ENCODE measurements at regions not wholly inside any gene's neighbourhood (a gene's known extent, or its start where the extent isn't known, plus 50 kb on each side); places are given as distances from the start of the nearest gene placed in this dataset.
A peak's percentile ranks its signal among the peaks of the same experiment; 100 is the strongest.
"Not testable (repeated sequence)": the region's sequence is repeated elsewhere in the genome, so short reads cannot be mapped to it uniquely, and the experiment has no call there.

DNA sequence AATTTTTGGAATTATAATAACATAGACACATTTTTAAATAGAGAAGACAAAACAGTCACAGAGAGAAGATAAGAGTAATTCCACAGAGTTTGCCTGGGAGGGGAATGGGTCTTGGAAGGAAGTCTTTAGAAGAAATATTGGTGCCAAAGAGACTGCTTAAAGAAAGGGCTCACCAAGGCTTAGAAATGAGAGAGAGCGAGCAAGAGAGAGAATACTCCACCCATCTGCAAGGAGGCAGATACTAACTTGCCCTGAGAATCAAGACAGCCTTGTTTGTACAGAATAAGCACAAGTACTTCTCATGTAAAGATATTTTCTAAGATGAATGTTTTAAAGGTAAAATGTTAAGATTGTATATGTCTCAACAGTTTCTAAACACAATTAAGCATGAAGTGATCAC lies 165.5 kb downstream of the SLC38A4 start:
- Histone ChIP-seq H3K9me3 (no peaks in the 10 kb centered on the region), H3K27ac (peak overlapping the region; percentile 67 to 80 (median 74)), H3K27me3 (no peaks in the 10 kb centered on the region), H3K4me3 (peak overlapping the region in 2 of 4 donors; percentile 28 to 42), H3K36me3 (no peaks in the 10 kb centered on the region), H3K4me1 (peaks cover 49 to 69% of the 10 kb centered on the region in 2 donors)
- intact Hi-C loops (cut with DNase I; ENCODE audit: low total_unique reads) (loop anchor here (5.0 to 10.0 kb wide), 7 partner anchors 43 to 668 kb away; partner anchors contain the start of gene SCAF11), in situ Hi-C loops (cut with MboI; ENCODE audit: low sequenced_read_pairs in 4 of 4) (loop anchor here (10.0 to 25.0 kb wide), 5 partner anchors 295 to 673 kb away; partner anchors contain the start of genes SCAF11 (in 2 of the 4) and SLC38A2 (in 1 of the 4))
- TF ChIP-seq, protein P1, sequence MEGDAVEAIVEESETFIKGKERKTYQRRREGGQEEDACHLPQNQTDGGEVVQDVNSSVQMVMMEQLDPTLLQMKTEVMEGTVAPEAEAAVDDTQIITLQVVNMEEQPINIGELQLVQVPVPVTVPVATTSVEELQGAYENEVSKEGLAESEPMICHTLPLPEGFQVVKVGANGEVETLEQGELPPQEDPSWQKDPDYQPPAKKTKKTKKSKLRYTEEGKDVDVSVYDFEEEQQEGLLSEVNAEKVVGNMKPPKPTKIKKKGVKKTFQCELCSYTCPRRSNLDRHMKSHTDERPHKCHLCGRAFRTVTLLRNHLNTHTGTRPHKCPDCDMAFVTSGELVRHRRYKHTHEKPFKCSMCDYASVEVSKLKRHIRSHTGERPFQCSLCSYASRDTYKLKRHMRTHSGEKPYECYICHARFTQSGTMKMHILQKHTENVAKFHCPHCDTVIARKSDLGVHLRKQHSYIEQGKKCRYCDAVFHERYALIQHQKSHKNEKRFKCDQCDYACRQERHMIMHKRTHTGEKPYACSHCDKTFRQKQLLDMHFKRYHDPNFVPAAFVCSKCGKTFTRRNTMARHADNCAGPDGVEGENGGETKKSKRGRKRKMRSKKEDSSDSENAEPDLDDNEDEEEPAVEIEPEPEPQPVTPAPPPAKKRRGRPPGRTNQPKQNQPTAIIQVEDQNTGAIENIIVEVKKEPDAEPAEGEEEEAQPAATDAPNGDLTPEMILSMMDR (IDR thresholded peaks at IDR 0.05 in 4 of 5, conservative IDR thresholded peaks at IDR 0.05 in 1 of 5): no peak
- TF ChIP-seq POLR2A (IDR thresholded peaks at IDR 0.05): no peak
- DNase-seq (no peak), ATAC-seq (no peak)

DNA sequence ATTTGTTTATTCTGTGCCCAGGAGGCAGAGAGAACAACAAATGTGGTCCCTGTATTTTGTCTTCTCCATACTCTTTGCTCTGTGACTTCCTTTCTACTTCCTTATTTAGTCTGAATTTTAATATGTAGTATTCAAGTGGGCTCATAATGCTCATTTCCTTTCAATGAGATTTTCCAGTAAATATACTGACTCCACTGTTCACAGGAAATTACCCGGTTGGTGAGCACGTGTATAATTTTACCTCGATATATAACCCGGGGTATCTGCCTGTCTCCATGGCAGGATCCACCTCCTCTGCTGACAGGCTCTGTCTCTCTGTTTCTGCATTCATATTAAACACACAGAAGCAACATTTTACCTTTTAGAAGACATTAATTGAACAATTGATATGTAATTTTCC lies 166.0 kb downstream of the SLC38A4 start:
- in situ Hi-C loops (cut with MboI; ENCODE audit: low sequenced_read_pairs in 4 of 4): loop anchor here (10.0 to 25.0 kb wide), 5 partner anchors 295 to 673 kb away; partner anchors contain the start of genes SCAF11 (in 2 of the 4) and SLC38A2 (in 1 of the 4)
- Histone ChIP-seq H3K4me1 (peaks cover 44 to 66% of the 10 kb centered on the region in 2 donors), H3K36me3 (no peaks in the 10 kb centered on the region), H3K27ac (peak overlapping the region; percentile 67 to 80 (median 74)), H3K27me3 (no peaks in the 10 kb centered on the region), H3K4me3 (peak overlapping the region in 3 of 4 donors; percentile 25 to 42 (median 28)), H3K9me3 (no peaks in the 10 kb centered on the region)
- no peak for ATAC-seq
- intact Hi-C loops (cut with DNase I; ENCODE audit: low total_unique reads): loop anchor here (5.0 to 10.0 kb wide), 7 partner anchors 43 to 668 kb away; partner anchors contain the start of gene SCAF11
- DNase-seq: no peak
- no peak for TF ChIP-seq POLR2A (IDR thresholded peaks at IDR 0.05)
- TF ChIP-seq, protein P1 (IDR thresholded peaks at IDR 0.05 in 4 of 5, conservative IDR thresholded peaks at IDR 0.05 in 1 of 5): no peak

DNA sequence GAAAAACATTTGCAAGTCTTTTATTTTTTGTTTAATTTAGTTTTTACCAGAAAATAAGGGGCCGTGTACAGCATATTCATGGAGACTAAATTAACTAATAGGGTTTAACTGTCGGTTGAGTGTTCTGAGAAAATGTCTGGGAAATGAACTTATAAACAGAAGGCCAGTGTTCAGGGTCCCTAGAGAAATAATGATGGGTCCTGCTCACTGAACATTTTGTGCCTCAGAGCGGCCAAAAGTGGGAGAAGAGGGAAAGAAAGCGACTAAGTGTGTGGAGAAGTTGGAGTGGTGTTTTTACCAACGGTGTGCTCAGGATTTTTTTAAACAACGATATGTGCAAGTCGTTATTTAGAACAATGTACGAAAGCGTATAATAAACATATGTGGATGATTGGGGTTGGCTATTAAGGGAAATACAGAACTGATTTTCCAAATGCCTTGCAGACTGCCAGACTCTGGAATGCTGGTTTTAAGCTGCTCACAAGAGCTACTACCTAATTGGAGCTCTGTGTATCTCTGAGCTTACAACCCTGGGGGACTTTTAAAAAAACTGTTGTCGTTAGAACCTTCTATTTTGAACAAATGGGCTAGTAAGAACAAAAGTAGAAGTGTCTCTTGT lies 166.7 kb downstream of the SLC38A4 start:
- H3K36me3 ChIP-seq: no peaks in the 10 kb centered on the region
- peaks cover 39 to 59% of the 10 kb centered on the region in 2 donors for H3K4me1 ChIP-seq
- H3K9me3 ChIP-seq: no peaks in the 10 kb centered on the region
- in situ Hi-C loops (cut with MboI; ENCODE audit: low sequenced_read_pairs in 4 of 4) (loop anchor here in 3 of 4 donors (25.0 kb wide), 3 partner anchors 297 to 672 kb away; partner anchors contain the start of genes SCAF11 (in 2 of the 3) and SLC38A2 (in 1 of the 3)), intact Hi-C loops (cut with DNase I; ENCODE audit: low total_unique reads) (no loop called here)
- no peaks in the 10 kb centered on the region for H3K27me3 ChIP-seq
- peak overlapping the region; percentile 67 to 80 (median 74) for H3K27ac ChIP-seq
- DNase-seq (no peak), ATAC-seq (no peak)
- TF ChIP-seq POLR2A (IDR thresholded peaks at IDR 0.05): no peak
- TF ChIP-seq, protein P1 (IDR thresholded peaks at IDR 0.05 in 4 of 5, conservative IDR thresholded peaks at IDR 0.05 in 1 of 5): no peak
- H3K4me3 ChIP-seq: peak overlapping the region; percentile 8 to 42 (median 26)

DNA sequence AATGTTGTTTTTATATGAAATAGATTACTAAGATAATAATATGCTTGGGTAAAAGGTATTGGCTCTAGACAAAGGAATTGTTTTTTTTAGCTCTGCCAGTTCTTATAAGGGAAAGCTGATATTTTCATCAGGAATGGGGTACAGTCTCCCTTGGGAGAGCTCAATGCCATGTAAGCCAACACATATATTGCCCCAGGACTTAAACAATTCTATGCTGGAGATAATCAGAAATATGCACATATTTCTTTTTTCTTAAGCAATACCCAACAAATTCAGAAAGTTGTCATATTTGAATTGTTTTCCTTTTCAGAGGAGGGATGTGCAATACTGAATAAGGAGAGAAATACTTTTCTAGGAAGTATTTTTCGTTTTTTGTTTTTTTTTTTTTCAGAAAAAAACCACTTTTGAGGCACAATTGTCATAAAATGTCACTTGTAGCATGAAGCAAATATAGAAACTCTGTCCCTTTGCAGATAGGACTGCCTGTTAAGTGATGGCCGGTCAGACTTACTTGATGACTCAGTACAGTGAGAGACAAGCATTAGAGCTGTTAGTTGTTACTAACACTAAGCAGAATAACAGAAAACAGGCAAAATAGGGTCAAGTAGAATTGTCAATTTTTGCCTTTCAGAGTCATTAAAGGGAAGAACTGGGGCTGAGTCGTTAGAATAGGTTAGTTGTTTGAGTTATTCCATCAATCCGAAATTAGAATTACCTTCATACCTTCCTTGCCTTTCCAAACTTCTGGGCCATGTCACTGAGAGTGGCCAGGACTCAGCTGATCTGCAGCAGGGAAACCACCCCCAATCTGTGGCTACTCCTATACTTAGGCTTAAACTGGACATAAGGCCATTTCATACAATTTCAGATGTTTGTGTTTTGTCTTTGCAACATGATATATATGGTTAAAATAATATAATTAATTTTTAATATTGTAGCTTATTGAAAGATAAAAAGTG lies 168.1 kb downstream of the SLC38A4 start:
- H3K4me1 ChIP-seq: peaks cover 39 to 47% of the 10 kb centered on the region in 2 donors
- TF ChIP-seq, protein P1 (IDR thresholded peaks at IDR 0.05 in 4 of 5, conservative IDR thresholded peaks at IDR 0.05 in 1 of 5): no peak
- TF ChIP-seq POLR2A (IDR thresholded peaks at IDR 0.05): no peak
- peak overlapping the region; percentile 67 to 80 (median 74) for H3K27ac ChIP-seq
- H3K9me3 ChIP-seq: no peaks in the 10 kb centered on the region
- H3K36me3 ChIP-seq: no peaks in the 10 kb centered on the region
- H3K27me3 ChIP-seq: no peaks in the 10 kb centered on the region
- intact Hi-C loops (cut with DNase I; ENCODE audit: low total_unique reads) (no loop called here), in situ Hi-C loops (cut with MboI; ENCODE audit: low sequenced_read_pairs in 4 of 4) (loop anchor here in 3 of 4 donors (25.0 kb wide), 3 partner anchors 295 to 670 kb away; partner anchors contain the start of genes SCAF11 (in 2 of the 3) and SLC38A2 (in 1 of the 3))
- no peak for DNase-seq
- no peak overlapping the region for H3K4me3 ChIP-seq
- ATAC-seq: peak; percentile 59 to 68

DNA sequence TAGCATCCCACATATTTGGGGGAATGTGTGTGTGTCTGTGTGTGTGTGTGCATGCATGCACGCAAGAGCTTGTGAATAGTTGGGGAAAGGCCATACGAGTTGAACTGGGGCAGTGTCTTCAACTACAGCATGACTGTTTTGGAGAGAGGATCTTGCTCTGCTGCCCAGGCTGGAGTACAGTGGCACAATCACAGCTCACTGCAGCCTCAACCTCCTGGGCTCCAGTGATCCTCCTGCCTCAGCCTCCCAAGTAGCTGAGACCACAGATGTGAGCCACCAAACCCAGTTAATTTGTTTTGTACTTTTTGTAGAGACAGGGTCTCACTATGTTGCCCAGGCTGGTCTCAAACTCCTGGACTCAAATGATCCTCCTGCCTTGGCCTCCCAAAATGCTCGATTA lies 169.8 kb downstream of the SLC38A4 start:
- ATAC-seq; H3K27me3 ChIP-seq; intact Hi-C loops (cut with DNase I; ENCODE audit: low total_unique reads): not testable (repeated sequence)

More for the DNA sequence above, 169.8 kb downstream of the SLC38A4 start:
- peaks cover 36 to 43% of the 10 kb centered on the region in 2 donors for H3K4me1 ChIP-seq
- in situ Hi-C loops (cut with MboI; ENCODE audit: low sequenced_read_pairs in 4 of 4): loop anchor here in 3 of 4 donors (25.0 kb wide), 3 partner anchors 294 to 669 kb away; partner anchors contain the start of genes SCAF11 (in 2 of the 3) and SLC38A2 (in 1 of the 3)
- not testable (repeated sequence) for H3K9me3 ChIP-seq, DNase-seq, H3K36me3 ChIP-seq, H3K4me3 ChIP-seq
- H3K27ac ChIP-seq: peak overlapping the region in 1 of 4 donors; percentile 80
